OCI-LY3 (cell line): ENCODE measurements at regions not wholly inside any gene's neighbourhood (a gene's known extent, or its start where the extent isn't known, plus 50 kb on each side); places are given as distances from the start of the nearest gene placed in this dataset.

Source experiments
- CTCF ChIP-seq: fragments of 200-600, 300-600 bp; sonication (generic); IDR thresholded peaks from 2 replicates; pipeline ENCODE4 v1.5.1; 2014; ENCODE audit warnings: antibody characterized with exemption, low read length, low read depth
- EZH2phosphoT487 ChIP-seq: fragments of 200-600 bp; shearing (Covaris generic); IDR thresholded peaks from 2 replicates; pipeline ENCODE4 v1.6.1; 2018; ENCODE audit warnings: antibody characterized with exemption, mixed run types, low read depth

GRCh38 chr2:145047554-145047953 lies 527.6 kb upstream of the ZEB2 start:
- TF ChIP-seq CTCF (no peak), EZH2phosphoT487 (no peak)
